ENCODE measurements at regions not wholly inside any gene's neighbourhood (a gene's known extent, or its start where the extent isn't known, plus 50 kb on each side); places are given as distances from the start of the nearest gene placed in this dataset.

- WGBS, 2 donors (ENCODE audit: low coverage in 1 of 2) = 69 to 77% methylated on average over 2 of the region's 2 CpGs
- H3K36me3 ChIP-seq = no peaks in the 10 kb centered on the region
- no peak overlapping the region for H3K4me3 ChIP-seq
- H3K27me3 ChIP-seq = no peaks in the 10 kb centered on the region
- H3K27ac ChIP-seq = no peak overlapping the region
- TF ChIP-seq CTCF (IDR thresholded peaks at IDR 0.05) (no peak), EP300 (IDR thresholded peaks at IDR 0.05) (no peak), POLR2A (IDR thresholded peaks at IDR 0.05) (no peak), POLR2AphosphoS5 (IDR thresholded peaks at IDR 0.05) (no peak)
- H3K4me1 ChIP-seq = peaks cover 0 to 30% (median 7%) of the 10 kb centered on the region in 3 donors
- no peaks in the 10 kb centered on the region for H3K9me3 ChIP-seq
- no peak for ATAC-seq
These were observed 142.4 kb downstream of the C9orf152 start for GRCh38 chr9:110065532-110065931.

- no peak overlapping the region for H3K27ac ChIP-seq
- WGBS, 2 donors (ENCODE audit: low coverage in 1 of 2) = 34 to 48% methylated on average over 6 of the region's 6 CpGs
- H3K4me3 ChIP-seq = no peak overlapping the region
- TF ChIP-seq EP300 (IDR thresholded peaks at IDR 0.05) = no peak
- no peak for TF ChIP-seq POLR2A (IDR thresholded peaks at IDR 0.05)
- no peak for TF ChIP-seq CTCF (IDR thresholded peaks at IDR 0.05)
- TF ChIP-seq POLR2AphosphoS5 (IDR thresholded peaks at IDR 0.05) = no peak
- H3K36me3 ChIP-seq = no peaks in the 10 kb centered on the region
- no peaks in the 10 kb centered on the region for H3K27me3 ChIP-seq
- no peaks in the 10 kb centered on the region for H3K9me3 ChIP-seq
- H3K4me1 ChIP-seq = peaks cover 0 to 30% (median 7%) of the 10 kb centered on the region in 3 donors
- no peak for ATAC-seq
These were observed 140.8 kb downstream of the C9orf152 start for GRCh38 chr9:110066929-110067716.

DNA sequence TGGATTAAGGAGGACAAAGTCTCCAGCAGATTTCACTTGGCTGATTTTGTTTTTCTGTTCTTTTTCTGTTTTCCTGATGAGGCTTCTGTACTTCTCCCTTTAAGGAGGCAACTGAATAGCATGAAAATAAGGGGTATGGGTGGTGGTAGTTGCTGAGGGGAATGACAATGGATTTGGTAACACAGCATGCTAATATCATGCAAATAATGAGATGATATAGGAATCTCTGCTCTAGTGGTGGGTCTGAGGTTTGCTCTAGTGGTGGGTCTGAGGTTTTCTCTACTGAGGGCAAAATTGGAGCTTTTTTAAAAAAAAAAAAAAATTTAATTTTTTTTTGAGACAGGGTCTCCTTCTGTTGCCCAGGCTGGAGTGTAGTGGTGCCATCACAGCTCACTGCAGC is 139.7 kb downstream of the C9orf152 start:
- peak overlapping the region in 2 of 4 donors; percentile 24 to 33 for H3K27ac ChIP-seq
- peaks cover 0 to 37% (median 7%) of the 10 kb centered on the region in 3 donors for H3K4me1 ChIP-seq
- H3K4me3 ChIP-seq = no peak overlapping the region
- no peak for ATAC-seq
- no peaks in the 10 kb centered on the region for H3K36me3 ChIP-seq
- TF ChIP-seq POLR2AphosphoS5 (IDR thresholded peaks at IDR 0.05) (no peak), EP300 (IDR thresholded peaks at IDR 0.05) (no peak), POLR2A (IDR thresholded peaks at IDR 0.05) (no peak)
- H3K27me3 ChIP-seq = no peaks in the 10 kb centered on the region
- H3K9me3 ChIP-seq = no peaks in the 10 kb centered on the region

DNA sequence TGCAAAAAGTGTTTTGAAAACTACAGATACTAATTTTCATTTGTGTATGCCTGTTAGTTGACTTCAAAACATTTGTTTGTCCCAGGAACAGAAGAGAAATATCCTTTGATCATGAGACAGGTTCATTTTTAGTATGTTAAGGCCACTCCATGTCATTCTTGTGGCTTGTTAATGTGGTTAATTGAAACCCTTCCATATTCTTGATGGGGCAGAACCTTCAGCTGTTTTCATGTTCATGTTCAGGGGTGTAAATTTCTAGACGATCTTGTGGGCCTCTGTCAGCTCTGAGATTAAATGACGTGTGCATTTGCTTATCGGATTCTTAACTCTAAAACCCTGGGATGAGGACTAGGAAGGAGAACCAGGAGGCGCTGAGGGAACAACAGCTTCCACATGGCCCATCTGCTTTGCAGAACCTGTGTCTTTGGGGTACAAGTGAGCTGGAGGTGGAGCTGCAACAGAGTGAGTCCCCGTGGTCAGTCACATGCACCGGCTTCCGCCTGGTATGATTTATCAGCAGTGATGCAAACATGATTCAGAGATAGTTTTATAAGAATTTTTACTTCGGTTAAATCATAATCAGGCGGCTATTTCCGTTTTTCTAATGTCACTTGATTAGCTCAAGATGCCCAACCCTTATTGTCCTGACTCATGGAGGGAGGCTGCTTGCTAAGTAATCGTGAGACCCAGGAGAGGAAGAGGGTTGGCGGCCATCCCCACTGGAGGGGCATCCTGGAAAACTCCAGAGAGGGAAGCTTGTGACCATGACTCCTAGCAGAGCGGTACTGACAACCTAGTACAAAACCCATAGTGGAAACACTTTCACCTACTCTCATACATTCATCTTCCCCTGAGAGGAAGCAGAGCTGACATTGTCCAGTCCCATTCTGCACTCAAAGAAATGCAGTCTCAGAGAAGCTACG is 138.4 kb downstream of the C9orf152 start:
- no peaks in the 10 kb centered on the region for H3K27me3 ChIP-seq
- H3K9me3 ChIP-seq = no peaks in the 10 kb centered on the region
- no peak overlapping the region for H3K4me3 ChIP-seq
- H3K36me3 ChIP-seq = no peaks in the 10 kb centered on the region
- peak overlapping the region in 3 of 4 donors; percentile 11 to 38 (median 28) for H3K27ac ChIP-seq
- ATAC-seq = peak; percentile 64
- H3K4me1 ChIP-seq = peaks cover 0 to 33% (median 7%) of the 10 kb centered on the region in 3 donors
- TF ChIP-seq EP300 (IDR thresholded peaks at IDR 0.05) (no peak), POLR2AphosphoS5 (IDR thresholded peaks at IDR 0.05) (peak; percentile 12)
- 55 to 61% methylated on average over 11 of the region's 14 CpGs for WGBS, 2 donors (ENCODE audit: low coverage in 1 of 2)

DNA sequence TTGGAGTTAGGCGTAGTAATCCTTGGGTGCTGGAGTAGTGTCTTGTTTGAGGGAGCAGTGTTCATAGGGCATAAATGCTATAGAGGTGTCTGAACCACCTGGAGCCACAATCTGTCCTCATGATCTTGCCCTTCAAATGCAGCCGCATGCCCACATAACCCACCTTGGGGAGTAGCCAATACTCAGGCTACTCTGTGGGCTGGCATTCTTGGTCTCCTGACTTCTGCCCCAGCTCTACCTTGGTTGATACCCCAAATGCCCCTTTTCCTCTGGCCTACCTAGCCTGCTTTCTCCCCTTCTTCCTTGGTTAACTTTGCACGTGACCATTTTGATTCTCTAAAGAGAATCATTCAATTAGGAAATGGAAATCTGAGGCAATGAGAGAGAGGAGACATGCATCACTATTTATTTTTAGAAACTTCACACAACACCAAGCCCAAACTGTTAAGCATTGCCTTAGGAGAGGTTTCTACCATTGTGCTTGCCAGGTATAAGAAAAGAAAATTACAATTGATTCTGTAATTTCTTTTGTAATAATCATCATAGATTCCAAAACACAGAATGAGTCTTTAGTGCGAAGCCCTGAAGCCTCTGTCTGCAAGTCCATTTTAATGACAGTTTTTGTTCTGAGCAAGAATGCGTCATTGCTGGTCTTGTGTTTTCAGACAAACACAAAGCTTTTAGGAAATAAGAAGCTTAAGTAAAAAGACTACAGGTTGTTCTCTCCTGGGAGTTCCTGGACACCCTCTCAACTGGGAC is 135.2 kb downstream of the C9orf152 start:
- no peak overlapping the region for H3K4me3 ChIP-seq
- peak overlapping the region in 1 of 4 donors; percentile 3 for H3K27ac ChIP-seq
- no peaks in the 10 kb centered on the region for H3K27me3 ChIP-seq
- no peaks in the 10 kb centered on the region for H3K36me3 ChIP-seq
- TF ChIP-seq POLR2A (IDR thresholded peaks at IDR 0.05) (no peak), POLR2AphosphoS5 (IDR thresholded peaks at IDR 0.05) (no peak), EP300 (IDR thresholded peaks at IDR 0.05) (no peak), CTCF (IDR thresholded peaks at IDR 0.05) (no peak)
- 70 to 82% methylated on average over 4 to 5 of the region's 5 CpGs for WGBS, 2 donors (ENCODE audit: low coverage in 1 of 2)
- no peaks in the 10 kb centered on the region for H3K9me3 ChIP-seq
- H3K4me1 ChIP-seq = peaks cover 0 to 12% (median 0%) of the 10 kb centered on the region in 3 donors
- ATAC-seq = no peak
